D721Med (cell line): ENCODE measurements at regions not wholly inside any gene's neighbourhood (a gene's known extent, or its start where the extent isn't known, plus 50 kb on each side); places are given as distances from the start of the nearest gene placed in this dataset.

Experiments used
- DNase-seq: peaks from one replicate; pipeline ENCODE4 v3.0.0; 2011; ENCODE audit warnings: low spot score; ENCODE audit not compliant: insufficient read length
- FAIRE-seq: peaks from 2 replicates; lab custom pipeline; 2011; peaks lifted over from hg19 to GRCh38; lab: Jason Lieb, UNC
- TF ChIP-seq, protein P1 (sequence below): IDR thresholded peaks from 2 replicates; pipeline ENCODE4 v1.5.1; 2012; ENCODE audit warnings: mild to moderate bottlenecking, control low read depth; ENCODE audit not compliant: insufficient read depth; ENCODE audit errors: missing control alignments

DNA sequence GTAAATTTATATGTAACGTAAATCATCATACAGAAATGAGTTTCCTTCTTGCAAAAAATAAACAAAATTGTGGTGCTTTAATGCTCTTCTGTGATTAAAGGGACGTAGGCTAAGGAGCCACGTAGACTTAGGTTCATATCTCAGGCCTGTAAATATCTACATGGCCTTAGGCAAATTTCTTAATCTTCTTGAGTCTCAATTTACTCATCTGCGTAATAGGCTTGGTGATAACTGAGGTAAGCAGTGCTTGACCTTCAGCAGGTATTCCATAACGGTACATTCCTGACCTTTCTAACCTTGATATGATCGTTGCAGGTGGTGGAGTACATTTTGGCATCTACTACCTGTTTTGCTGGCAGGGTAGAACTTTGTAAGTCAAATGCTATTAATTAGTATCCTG is 65.2 kb upstream of the TLR3 start:
- FAIRE-seq (no peak), DNase-seq (no peak)
- TF ChIP-seq, protein P1, sequence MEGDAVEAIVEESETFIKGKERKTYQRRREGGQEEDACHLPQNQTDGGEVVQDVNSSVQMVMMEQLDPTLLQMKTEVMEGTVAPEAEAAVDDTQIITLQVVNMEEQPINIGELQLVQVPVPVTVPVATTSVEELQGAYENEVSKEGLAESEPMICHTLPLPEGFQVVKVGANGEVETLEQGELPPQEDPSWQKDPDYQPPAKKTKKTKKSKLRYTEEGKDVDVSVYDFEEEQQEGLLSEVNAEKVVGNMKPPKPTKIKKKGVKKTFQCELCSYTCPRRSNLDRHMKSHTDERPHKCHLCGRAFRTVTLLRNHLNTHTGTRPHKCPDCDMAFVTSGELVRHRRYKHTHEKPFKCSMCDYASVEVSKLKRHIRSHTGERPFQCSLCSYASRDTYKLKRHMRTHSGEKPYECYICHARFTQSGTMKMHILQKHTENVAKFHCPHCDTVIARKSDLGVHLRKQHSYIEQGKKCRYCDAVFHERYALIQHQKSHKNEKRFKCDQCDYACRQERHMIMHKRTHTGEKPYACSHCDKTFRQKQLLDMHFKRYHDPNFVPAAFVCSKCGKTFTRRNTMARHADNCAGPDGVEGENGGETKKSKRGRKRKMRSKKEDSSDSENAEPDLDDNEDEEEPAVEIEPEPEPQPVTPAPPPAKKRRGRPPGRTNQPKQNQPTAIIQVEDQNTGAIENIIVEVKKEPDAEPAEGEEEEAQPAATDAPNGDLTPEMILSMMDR = no peak

DNA sequence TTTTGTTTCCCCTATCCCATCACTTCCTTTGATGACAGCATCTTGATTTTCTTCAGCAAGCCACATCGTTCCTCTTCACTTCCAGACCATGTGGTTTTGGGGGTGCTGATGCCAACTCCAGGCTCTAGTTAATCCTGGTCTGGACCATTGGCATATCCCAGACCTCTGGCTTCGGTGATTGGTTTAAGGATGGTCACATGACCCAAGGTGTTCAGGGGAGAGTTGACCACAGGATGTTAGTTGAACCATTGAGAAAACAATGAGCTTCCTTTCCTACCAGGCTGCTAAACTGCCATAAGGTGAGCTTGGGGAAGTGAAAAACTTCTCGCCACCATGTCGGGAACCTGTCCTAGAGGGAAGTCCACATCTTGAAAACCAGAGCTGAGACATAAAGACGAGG is 60.9 kb upstream of the TLR3 start:
- TF ChIP-seq, protein P1 = no peak
- FAIRE-seq = no peak
- DNase-seq = no peak

DNA sequence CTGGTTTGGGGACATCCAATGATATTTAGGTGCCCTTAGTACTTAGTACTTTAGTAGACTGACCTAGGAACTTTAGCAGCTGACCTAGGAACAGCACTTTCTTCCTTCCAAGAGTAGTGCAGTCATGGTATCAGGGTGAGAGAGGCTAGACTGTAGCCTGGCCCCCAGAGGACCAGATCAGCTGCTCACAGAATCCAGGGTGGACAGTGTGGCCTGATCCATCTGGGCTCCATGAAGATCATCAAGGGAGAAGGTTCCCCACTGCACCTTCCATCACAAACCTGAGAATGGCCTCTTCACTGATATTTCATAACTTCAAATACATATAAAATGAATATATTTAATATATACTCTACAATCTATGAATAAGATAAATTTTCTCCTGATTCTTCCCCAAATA is 59.0 kb upstream of the TLR3 start:
- TF ChIP-seq, protein P1 = no peak
- no peak for FAIRE-seq
- DNase-seq = no peak

DNA sequence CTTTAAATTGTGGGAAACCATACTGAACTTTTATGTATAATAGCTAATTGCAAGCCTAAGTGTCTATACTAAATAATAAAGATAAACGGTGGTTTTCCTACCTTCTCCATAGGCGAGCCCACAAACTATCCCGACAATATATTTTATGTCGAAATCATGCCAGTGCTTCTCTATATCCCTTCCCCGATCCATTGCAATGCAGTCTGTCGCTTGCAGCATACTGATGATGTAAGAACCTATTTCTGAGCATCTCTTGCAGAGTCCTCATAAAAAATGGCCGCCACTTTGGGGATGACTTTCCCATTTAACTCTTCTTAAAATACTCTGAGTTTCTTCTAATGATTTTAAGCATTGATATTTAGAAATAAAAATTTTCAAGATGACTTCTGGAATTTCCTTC is 58.1 kb upstream of the TLR3 start:
- DNase-seq (no peak), FAIRE-seq (no peak)
- TF ChIP-seq, protein P1 = no peak

DNA sequence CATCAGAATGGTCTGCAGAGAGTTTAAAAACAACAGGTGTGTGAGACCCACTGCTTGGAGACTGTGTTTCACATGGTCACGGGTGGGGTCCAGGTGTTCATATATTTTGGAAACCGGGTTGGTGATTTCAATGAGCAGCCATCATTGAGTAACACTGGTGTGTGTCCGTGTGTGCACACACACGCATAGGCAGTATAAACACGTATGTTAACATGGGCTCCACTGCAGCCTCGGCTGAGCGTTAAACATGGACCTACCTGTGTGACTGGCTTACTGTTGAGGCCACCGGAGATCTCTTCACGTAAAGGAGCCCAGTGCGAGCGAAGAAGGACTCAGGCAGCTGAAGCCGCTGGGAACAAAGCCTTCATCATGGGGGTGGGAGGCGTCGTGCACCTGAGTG is 56.9 kb upstream of the TLR3 start:
- FAIRE-seq (no peak), DNase-seq (no peak)
- TF ChIP-seq, protein P1 = no peak

DNA sequence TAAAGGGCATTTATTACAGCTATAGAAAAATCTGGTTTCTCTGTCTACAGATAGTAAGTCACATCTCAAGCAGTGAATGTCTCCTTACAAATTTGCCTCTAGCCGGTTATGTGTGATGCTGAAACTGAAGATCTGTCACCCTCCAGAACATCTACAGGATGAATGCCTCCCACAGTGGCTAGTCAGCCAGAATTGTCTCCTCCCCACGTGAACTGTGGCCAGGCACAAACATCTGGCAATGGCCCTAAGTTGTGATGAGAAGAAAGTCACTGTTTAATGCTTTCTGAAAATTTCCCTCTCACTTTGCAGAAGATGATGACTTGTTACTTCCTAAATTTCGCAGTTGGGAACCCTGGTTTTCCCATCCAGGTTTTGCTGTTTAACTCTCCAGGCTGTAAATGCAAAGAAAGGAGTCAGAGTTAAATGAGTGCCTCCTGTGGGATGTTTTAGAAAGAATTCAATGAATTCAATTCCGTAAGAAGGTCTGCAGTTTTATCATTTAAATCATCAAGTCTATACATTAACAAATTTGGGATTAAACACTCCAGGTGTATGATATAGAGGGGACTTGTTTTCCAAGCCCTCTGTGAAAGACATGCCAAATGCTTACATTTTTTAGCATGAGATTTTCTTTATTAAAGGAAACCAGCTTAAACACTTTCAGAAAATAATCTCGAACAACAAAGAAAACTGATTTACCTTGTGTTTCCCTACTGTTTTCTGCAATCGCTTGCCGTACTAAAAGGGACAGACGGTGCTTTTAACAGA is 55.4 kb upstream of the TLR3 start:
- DNase-seq (no peak), FAIRE-seq (no peak)

More for the DNA sequence above, 55.4 kb upstream of the TLR3 start:
- TF ChIP-seq, protein P1 = no peak
